ENCODE measurements at regions not wholly inside any gene's neighbourhood (a gene's known extent, or its start where the extent isn't known, plus 50 kb on each side); places are given as distances from the start of the nearest gene placed in this dataset.

GRCh38 chr20:54793291-54793992 lies 318.0 kb downstream of the DOK5 start:
- TF ChIP-seq POLR2AphosphoS5 (IDR thresholded peaks at IDR 0.05): no peak
- no peak for TF ChIP-seq CTCF (IDR thresholded peaks at IDR 0.05)

Data from prostate gland (tissue), 2 donors.